H9 (cell line): ENCODE measurements at regions not wholly inside any gene's neighbourhood (a gene's known extent, or its start where the extent isn't known, plus 50 kb on each side); places are given as distances from the start of the nearest gene placed in this dataset.

Experiments
- DNase-seq: peaks from one replicate; pipeline ENCODE4 v3.0.0-alpha.2; 2017
- H2AFZ ChIP-seq: one replicate; pipeline ENCODE4 v1.6.1; 2013; ENCODE audit warnings: mild to moderate bottlenecking, low read length, control low read depth, moderate library complexity
- H2AK5ac ChIP-seq: 2 replicates; pipeline ENCODE4 v1.6.1; 2013; ENCODE audit warnings: low read length, control low read depth, mixed read lengths; ENCODE audit not compliant: insufficient read length
- H2BK120ac ChIP-seq: one replicate; pipeline ENCODE4 v1.6.1; 2013; ENCODE audit warnings: low read depth, mild to moderate bottlenecking, low read length, control low read depth, inconsistent platforms; ENCODE audit not compliant: poor library complexity, severe bottlenecking
- H2BK12ac ChIP-seq: 2 replicates; pipeline ENCODE4 v1.6.1; 2013; ENCODE audit warnings: low read length, control low read depth, mixed read lengths, low read depth; ENCODE audit not compliant: insufficient read length
- H2BK15ac ChIP-seq: 2 replicates; pipeline ENCODE4 v1.6.1; 2013; ENCODE audit warnings: low read depth, low read length, control low read depth
- H2BK20ac ChIP-seq: one replicate; pipeline ENCODE4 v1.6.1; 2013; ENCODE audit warnings: low read depth, mild to moderate bottlenecking, low read length, control low read depth, inconsistent platforms; ENCODE audit not compliant: poor library complexity, severe bottlenecking
- H2BK5ac ChIP-seq: 2 replicates; pipeline ENCODE4 v1.6.1; 2013; ENCODE audit warnings: low read length, control low read depth, mixed read lengths; ENCODE audit not compliant: insufficient read length
- H3K14ac ChIP-seq: 2 replicates; pipeline ENCODE4 v1.6.1; 2013; ENCODE audit warnings: low read length, control low read depth; ENCODE audit not compliant: insufficient read depth
- H3K18ac ChIP-seq: 2 replicates; pipeline ENCODE4 v1.6.1; 2013; ENCODE audit warnings: low read depth, mild to moderate bottlenecking, mixed read lengths, low read length, control low read depth; ENCODE audit not compliant: insufficient read length
- H3K23ac ChIP-seq: 2 replicates; pipeline ENCODE4 v1.6.1; 2013; ENCODE audit warnings: low read length, control low read depth, mixed read lengths, low read depth; ENCODE audit not compliant: insufficient read length
- H3K23me2 ChIP-seq: 2 replicates; pipeline ENCODE4 v1.6.1; 2013; ENCODE audit warnings: low read depth, mild to moderate bottlenecking, mixed read lengths, low read length, control low read depth; ENCODE audit not compliant: insufficient read length, poor library complexity, severe bottlenecking
- H3K27ac ChIP-seq: 2 replicates; pipeline ENCODE4 v1.5.1; 2013; ENCODE audit warnings: low read length, control low read depth, mixed read lengths, low read depth; ENCODE audit not compliant: insufficient read length
- H3K27me3 ChIP-seq: 2 replicates; pipeline ENCODE4 v1.6.1; 2013; ENCODE audit warnings: low read length, control low read depth, inconsistent platforms; ENCODE audit not compliant: insufficient read depth
- H3K4ac ChIP-seq: 2 replicates; pipeline ENCODE4 v1.6.1; 2013; ENCODE audit warnings: low read depth, mild to moderate bottlenecking, control low read depth, inconsistent platforms, low read length, moderate library complexity
- H3K4me1 ChIP-seq: 2 replicates; pipeline ENCODE4 v1.6.1; 2013; ENCODE audit warnings: low read length, control low read depth, inconsistent platforms; ENCODE audit not compliant: insufficient read depth
- H3K4me2 ChIP-seq: 2 replicates; pipeline ENCODE4 v1.6.1; 2013; ENCODE audit warnings: low read length, control low read depth, mixed read lengths; ENCODE audit not compliant: insufficient read length, insufficient read depth
- H3K56ac ChIP-seq: 2 replicates; pipeline ENCODE4 v1.6.1; 2013; ENCODE audit warnings: low read depth, mild to moderate bottlenecking, mixed read lengths, low read length, control low read depth; ENCODE audit not compliant: insufficient read length
- H3K79me1 ChIP-seq: 2 replicates; pipeline ENCODE4 v1.6.1; 2013; ENCODE audit warnings: low read depth, mild to moderate bottlenecking, moderate library complexity, low read length, control low read depth, inconsistent platforms; ENCODE audit not compliant: insufficient read depth, poor library complexity, severe bottlenecking
- H3K79me2 ChIP-seq: 2 replicates; pipeline ENCODE4 v1.6.1; 2013; ENCODE audit warnings: low read length, control low read depth, inconsistent platforms; ENCODE audit not compliant: insufficient read depth
- H3K9ac ChIP-seq: 2 replicates; pipeline ENCODE4 v1.6.1; 2013; ENCODE audit warnings: low read length, control low read depth, mixed read lengths; ENCODE audit not compliant: insufficient read length; ENCODE audit errors: extremely low read depth
- H3K9me3 ChIP-seq: one replicate; pipeline ENCODE4 v1.6.1; 2013; ENCODE audit warnings: low read depth, low read length, inconsistent platforms; ENCODE audit not compliant: control insufficient read depth
- H3T11ph ChIP-seq: one replicate; pipeline ENCODE4 v1.6.1; 2013; ENCODE audit warnings: mild to moderate bottlenecking, low read length, control low read depth, inconsistent platforms
- H4K20me1 ChIP-seq: one replicate; pipeline ENCODE4 v1.6.1; 2013; ENCODE audit not compliant: control insufficient read depth, insufficient read length, insufficient read depth
- H4K5ac ChIP-seq: 2 replicates; pipeline ENCODE4 v1.6.1; 2013; ENCODE audit warnings: low read depth, mild to moderate bottlenecking, mixed read lengths, low read length, control low read depth; ENCODE audit not compliant: insufficient read length
- H4K8ac ChIP-seq: replicated peaks from 2 replicates; pipeline ENCODE4 v1.6.1; 2013; ENCODE audit warnings: low read length, control low read depth, mixed read lengths, low read depth; ENCODE audit not compliant: insufficient read length
- H4K91ac ChIP-seq: 2 replicates; pipeline ENCODE4 v1.6.1; 2013; ENCODE audit warnings: low read depth, mild to moderate bottlenecking, moderate library complexity, mixed read lengths, low read length, control low read depth; ENCODE audit not compliant: insufficient read length
- H3K27ac Mint-ChIP-seq, 3 experiments: 2 replicates in 2 of 3; 3 replicates in 1 of 3; pipeline ENCODE4 v1.8.0; 2020 to 2021; ENCODE audit warnings: mixed read lengths in 3 of 3, mild to moderate bottlenecking in 1 of 3, moderate library complexity in 1 of 3
- H3K27me3 Mint-ChIP-seq: 2 replicates; pipeline ENCODE4 v1.8.0; 2021; ENCODE audit warnings: low read depth, mild to moderate bottlenecking, moderate library complexity, mixed read lengths
- H3K36me3 Mint-ChIP-seq, 3 experiments: 2 replicates in 2 of 3; 3 replicates in 1 of 3; pipeline ENCODE4 v1.8.0; 2020 to 2021; ENCODE audit warnings: low read depth in 3 of 3, mixed read lengths in 3 of 3; ENCODE audit not compliant: insufficient read depth in 1 of 3
- H3K4me1 Mint-ChIP-seq, 2 experiments: 2 replicates each; pipeline ENCODE4 v1.8.0; 2020; ENCODE audit warnings: mixed read lengths in 2 of 2
- H3K4me3 Mint-ChIP-seq, 2 experiments: 2 replicates in 1 of 2; 3 replicates in 1 of 2; pipeline ENCODE4 v1.8.0; 2020 to 2021; ENCODE audit warnings: mild to moderate bottlenecking in 2 of 2, mixed read lengths in 2 of 2, moderate library complexity in 1 of 2
- H3K9me3 Mint-ChIP-seq, 2 experiments: 2 replicates in 1 of 2; 3 replicates in 1 of 2; pipeline ENCODE4 v1.8.0; 2020; ENCODE audit warnings: mild to moderate bottlenecking in 2 of 2, mixed read lengths in 2 of 2, moderate library complexity in 1 of 2
- CTCF ChIP-seq: fragments of 200-600 bp; sonication (generic); conservative IDR thresholded peaks from 3 replicates; pipeline ENCODE4 v1.8.0; 2021; ENCODE audit warnings: antibody characterized with exemption, mild to moderate bottlenecking
- WGBS: extraction: QIAGEN DNeasy Blood & Tissue Kit; methylation state at CpG from one replicate; pipeline ENCODE4 v1.1.7; 2013; ENCODE audit warnings: missing lambda C conversion rate, low lambda C conversion rate, mixed read lengths; ENCODE audit not compliant: insufficient read length; ENCODE audit errors: extremely low coverage; 5-methylcytosine and 5-hydroxymethylcytosine counted together

GRCh38 chr5:8306288-8306896, 437.4 kb downstream of the MTRR start:
- Mint-ChIP-seq H3K36me3 (no peaks in the 10 kb centered on the region; a peak in 1 of 7 replicates), H3K27ac (no peak overlapping the region)
- no peak overlapping the region for H2BK12ac ChIP-seq

More at GRCh38 chr5:8306288-8306896, 437.4 kb downstream of the MTRR start:
- Histone ChIP-seq H2BK20ac (no peak overlapping the region), H2AK5ac (no peak overlapping the region), H4K8ac (no peak overlapping the region), H3K4ac (no peak overlapping the region), H3K27me3 (no peaks in the 10 kb centered on the region), H4K20me1 (no peaks in the 10 kb centered on the region), H3K18ac (no peak overlapping the region), H3T11ph (no peak overlapping the region), H4K91ac (no peak overlapping the region), H3K14ac (peak overlapping the region; percentile 66; the same call in 1 of the 2 replicates), H2BK5ac (no peak overlapping the region), H3K79me1 (no peaks in the 10 kb centered on the region), H3K79me2 (no peaks in the 10 kb centered on the region), H2AFZ (no peak overlapping the region), H4K5ac (no peak overlapping the region), H2BK15ac (no peak overlapping the region), H2BK120ac (no peak overlapping the region), H3K9ac (no peak overlapping the region), H3K56ac (no peak overlapping the region), H3K27ac (no peak overlapping the region), H3K4me2 (no peak overlapping the region), H3K4me1 (no peaks in the 10 kb centered on the region), H3K23me2 (no peaks in the 10 kb centered on the region), H3K23ac (no peak overlapping the region), H3K9me3 (no peaks in the 10 kb centered on the region)
- Mint-ChIP-seq H3K9me3 (peaks cover 2 to 7% of the 10 kb centered on the region in 2 experiments; a peak in 3 of 5 replicates), H3K4me3 (no peak overlapping the region), H3K27me3 (no peaks in the 10 kb centered on the region; the same call in 1 of the 2 replicates), H3K4me1 (no peaks in the 10 kb centered on the region)
- TF ChIP-seq CTCF = no peak
- no peak for DNase-seq
- no CpG with 5 or more reads among the region's 5 CpGs for WGBS
